ENCODE measurements at regions not wholly inside any gene's neighbourhood (a gene's known extent, or its start where the extent isn't known, plus 50 kb on each side); places are given as distances from the start of the nearest gene placed in this dataset.

DNA sequence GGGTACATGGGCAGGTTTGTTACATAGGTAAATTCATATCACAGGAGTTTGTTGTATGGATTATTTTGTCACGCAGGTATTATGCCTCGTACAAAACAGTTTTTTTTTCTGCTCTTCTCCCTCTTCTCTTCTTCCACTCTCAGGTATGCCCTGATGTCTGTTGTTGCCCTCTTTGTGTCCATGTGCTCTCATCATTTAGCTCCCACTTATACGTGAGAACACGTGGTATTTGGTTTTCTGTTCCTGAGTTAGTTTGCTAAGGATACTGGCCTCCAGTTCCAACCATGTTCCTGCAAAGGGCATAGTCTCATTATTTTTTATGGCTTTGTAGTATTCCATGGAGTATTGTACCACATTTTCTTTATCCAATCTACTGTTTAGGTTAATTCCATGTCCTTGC is 65.7 kb downstream of the UNC5CL start:
- DNase-seq = peak; percentile 48

DNA sequence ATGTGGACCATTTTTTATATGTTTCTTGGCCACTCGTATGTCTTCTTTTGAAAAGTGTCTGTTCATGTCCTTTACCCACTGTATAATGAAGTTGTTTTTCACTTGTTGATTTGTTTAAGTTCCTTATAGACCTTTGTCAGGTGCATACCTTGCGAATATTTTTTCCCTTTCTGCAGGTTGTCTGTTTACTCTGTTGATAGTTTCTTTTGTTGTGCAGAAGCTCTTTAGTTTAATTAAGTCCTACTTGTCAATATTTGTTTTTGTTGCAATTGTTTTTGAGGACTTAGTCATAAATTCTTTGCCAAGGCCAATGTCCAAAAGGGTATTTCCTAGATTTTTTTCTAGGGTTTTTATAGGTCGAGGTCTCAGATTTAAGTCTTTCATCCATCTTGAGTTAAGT is 66.2 kb downstream of the UNC5CL start:
- peak; percentile 71 for DNase-seq

DNA sequence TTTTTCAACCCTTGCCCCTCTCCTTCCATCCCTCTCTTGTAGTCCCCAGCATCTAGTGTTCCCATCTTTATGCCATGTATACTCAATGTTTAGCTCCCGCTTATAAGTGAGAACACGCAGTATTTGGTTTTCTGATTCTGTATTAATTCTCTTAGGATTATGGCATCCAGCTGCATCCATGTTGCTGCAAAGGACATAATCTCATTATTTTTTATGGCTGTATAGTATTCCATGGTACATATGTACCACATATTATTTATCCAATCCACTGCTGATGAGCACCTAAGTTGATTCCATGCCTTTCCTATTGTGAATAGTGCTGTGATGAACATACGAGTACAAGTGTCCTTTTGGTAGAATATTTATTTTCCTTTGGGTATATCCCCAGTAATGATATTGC is 66.8 kb downstream of the UNC5CL start:
- no peak for DNase-seq

DNA sequence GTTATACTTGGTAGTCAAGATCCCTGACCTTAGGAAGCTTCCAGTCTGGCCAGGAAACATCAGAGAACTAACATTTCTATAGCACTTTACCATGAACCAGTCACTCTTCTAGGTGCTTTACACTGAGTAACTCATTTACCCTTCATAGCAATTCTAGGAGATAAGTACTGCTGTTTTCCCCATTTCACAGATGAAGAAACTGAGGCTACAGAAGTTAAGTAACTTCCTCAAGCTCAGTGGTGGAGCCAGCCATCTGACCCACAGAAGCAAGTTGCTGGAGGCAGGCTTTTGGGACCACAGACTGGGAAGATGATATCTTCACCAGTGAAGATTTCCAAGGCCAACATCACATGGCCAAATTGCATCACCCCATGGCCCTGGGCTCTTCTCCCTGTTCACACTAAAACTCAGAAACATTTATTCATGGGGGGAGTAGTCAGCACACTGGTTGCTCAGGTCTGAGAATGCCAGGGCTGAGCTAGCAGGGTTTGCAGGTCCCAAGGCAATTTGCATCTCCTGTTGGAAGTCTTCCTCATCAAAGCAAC is 70.3 kb downstream of the UNC5CL start:
- no peak for DNase-seq

DNA sequence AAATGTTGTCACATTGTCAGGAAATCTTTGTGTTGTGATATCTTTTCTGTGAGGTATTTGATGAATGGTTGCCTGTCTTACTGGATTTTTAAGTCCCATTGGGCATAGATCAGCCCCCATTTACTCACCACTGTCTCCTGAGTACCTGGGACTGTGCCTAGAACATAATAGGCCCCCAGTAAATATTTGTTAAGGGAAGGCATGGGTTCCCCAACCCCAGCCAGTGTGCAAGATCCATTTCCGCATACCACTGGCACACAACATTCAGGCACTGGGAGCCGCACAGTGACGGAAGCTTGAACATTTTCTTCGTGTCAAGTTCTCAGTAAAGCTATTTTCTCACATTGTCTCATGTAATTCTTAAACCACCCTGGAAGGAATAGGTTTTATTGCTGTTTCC is 72.2 kb downstream of the UNC5CL start:
- DNase-seq = no peak

DNA sequence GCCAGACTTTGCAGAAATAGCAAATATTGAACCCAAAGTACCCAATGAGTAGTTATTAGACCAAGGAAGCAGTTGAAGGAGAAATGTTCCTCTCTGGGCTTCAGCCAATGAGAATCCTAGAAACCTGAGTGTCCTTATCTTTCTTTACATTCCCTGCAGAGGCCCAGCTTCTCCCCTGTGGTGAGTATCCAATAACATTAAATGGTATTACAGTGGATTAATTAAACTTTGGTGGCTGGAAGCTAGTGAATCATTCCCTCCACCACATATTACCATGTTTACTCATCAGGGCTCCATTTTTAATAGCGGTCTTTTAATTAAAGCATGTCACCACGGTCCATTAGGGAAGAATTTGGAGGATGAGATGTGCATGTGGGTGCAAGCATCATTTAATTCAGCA is 74.0 kb downstream of the UNC5CL start:
- DNase-seq = no peak

DNA sequence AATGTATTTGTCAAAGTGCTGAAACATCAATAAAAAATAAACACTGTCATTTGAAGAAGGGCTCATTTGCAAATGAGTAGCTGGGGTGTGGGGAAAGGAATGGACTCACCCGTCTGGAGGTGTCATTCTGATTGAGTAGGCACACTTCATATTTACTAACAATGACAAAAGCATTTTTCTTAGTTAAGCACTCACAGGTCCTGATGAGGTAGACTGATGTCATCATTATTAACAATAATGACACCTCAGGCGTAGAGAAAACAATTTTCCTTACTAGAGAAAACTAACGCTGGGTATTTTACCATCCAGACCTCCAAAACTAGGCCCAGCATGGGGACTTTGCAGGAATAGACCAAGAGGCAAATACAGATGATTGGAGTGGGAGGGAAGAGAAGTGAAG is 76.0 kb downstream of the UNC5CL start:
- peak; percentile 24 for DNase-seq

DNA sequence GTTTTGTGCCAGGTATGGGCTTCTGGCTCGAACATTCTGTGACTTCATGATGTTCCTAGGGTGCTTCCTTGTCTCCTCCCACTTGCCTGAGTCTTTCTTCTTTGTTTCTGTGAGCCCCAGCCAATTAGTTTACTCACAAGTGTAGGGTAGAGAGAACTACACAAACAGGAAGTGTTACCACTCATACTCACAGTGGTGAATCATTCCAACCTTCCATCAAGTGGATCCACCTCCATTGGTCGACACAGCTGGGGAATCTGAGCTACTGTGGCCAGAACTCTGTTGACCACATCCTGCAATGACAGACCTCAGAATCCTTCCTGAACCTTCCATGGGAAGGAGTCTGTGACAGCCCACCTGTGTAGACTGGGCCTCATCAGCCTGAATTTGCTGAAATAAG is 76.8 kb downstream of the UNC5CL start:
- DNase-seq = peak; percentile 94

DNA sequence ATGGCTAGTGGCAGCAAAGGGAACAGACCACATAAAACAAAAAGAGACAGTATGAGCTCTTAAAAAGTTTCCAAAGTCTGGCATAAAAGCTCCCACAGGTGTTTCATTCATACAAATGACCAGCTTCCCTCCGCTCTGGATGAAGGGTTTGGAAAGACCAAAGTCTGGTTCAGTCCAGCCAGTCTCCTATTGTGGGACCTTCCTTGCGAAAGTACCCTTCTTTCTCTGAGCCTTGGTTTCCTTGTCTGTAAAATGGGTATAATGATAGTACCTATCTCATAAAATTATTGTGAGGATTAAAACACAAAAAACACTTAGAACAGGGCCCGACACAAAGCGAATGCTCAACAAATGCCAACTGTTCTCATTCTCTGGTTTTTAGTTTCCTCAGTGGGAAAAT is 77.2 kb downstream of the UNC5CL start:
- no peak for DNase-seq

DNA sequence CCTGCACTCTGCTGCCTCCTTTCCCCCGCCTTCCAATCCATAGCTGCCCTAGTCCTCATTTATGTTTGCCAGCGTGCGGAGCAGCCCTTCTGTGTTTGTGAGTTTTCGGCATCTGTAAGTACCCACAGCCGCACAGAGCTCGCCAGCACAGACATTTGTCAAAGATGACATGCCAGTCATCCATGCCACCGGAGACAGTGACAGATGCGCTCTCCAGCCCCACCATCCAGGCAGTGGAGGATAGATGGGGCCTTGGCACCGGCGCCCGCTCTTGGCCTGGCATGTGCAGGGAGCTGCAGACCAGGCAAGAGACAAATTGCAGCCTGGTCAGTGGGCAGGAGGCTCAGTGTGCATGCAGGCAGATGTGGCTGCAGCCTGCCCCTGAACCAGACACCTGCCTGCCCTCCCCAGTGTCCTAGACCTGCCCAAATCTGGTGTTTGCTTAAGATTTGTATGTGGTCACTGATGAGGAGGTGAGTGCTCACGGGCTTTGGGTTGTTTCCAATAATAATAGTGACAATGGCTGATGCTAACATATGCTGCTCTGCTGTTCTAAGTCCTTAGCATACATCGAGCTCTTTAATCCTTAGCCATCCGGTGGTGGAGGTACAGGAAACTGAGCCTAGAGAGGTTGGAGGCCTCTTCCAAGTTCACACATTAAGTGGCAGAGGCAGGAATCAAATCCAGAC is 78.1 kb downstream of the UNC5CL start:
- peak; percentile 72 for DNase-seq

DNA sequence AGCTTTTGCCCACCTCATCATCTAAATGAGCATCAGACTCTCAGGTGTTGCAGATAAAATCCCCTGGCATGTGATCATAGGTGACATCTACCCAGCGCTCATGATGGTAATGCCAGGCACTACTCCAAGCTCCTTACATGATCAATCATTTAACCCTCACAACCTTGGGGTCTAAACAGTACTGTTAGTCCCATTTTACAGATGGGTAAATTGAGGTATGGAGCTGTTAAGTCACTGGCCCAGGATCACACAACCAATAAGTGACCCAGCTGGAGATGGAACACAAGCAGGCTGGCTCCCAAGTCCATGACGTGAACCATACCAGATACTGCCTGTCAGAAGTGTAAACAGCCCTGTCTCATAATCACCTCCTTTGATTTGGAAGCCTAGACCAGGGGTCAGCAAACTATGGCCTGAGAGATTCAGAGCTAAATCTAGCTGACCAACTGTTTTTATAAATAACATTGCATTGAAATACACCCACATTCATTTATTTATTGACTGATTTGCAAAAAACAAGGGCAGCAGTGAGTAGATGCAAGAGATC is 79.2 kb downstream of the UNC5CL start:
- no peak for DNase-seq

DNA sequence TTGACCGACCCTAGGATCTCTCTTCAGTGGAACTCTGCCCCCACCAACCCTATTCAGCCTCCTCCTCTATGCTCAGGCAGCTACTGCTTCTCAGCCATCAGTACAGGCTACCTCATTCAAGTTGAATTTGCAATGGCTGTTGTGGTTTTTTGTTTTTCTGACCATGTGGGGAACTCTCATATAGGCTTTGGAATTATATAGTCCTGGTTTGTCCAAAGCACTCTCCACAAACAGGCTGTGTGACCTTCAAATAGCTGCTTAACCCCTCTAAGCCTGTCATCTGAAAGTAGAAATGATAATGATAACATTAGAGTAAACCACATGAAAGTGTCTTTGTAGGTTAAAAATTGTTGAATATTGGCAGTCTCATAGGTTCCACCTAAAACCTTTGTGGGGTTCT is 80.3 kb downstream of the UNC5CL start:
- DNase-seq = no peak

DNA sequence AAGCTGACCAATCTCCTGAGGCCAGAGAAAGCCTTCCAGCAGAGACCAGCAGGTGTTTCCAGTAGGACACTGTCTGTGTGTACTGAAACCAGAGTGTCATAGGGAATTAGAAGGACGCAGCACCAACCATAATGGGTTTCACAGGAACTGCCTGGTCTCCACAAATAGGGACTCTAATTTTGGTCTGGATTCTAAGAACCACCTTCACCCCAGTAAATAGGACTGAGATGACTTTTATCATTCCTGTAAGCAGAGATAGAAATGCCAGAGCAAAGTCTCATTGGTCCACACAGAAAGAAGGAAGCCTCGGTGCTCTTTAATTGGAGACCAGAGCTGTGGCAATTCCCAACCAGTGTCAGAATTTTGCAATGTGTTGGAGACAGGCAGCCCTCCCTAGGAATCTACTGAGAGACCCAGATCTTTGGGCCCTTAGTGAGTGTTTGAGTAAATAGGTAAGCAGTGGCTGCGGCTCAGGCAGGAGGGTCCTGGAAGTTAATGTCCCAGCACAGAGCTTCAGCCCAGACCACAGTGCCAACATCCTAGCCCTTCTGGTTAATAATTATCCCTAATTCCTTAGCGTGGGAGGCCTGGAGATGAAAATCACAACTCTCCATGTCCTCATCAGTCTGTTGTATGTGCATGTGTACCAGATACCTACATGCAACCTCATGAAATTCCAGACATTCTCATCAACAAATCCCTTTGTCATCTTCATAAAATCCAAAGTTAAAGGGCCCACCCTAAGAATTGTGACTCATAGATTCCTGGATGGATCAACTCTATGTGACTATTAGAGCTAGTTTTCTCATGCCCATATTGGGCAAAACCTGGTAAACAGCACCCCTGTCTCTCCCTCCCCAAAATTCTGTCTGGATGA is 81.2 kb downstream of the UNC5CL start:
- DNase-seq = peak; percentile 75

DNA sequence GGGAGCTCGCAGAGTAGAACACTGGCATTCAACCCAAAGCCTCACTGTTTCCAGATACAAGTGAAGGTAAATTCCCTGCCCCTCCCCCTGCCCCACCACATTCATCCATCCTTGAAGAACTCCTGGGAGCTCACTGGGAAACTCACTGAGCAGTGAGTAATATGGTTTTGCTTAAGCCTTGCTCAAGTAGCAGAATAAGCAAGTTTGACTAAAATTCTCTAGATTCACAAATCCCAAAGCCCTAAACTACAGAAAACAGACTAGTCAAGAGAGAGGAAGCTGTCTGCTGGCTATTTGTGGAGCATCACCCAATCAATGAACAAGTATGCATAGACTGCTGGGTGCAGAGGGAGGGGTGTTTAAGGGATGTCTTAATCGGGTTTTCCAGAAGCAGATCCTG is 82.1 kb downstream of the UNC5CL start:
- DNase-seq = peak; percentile 41

DNA sequence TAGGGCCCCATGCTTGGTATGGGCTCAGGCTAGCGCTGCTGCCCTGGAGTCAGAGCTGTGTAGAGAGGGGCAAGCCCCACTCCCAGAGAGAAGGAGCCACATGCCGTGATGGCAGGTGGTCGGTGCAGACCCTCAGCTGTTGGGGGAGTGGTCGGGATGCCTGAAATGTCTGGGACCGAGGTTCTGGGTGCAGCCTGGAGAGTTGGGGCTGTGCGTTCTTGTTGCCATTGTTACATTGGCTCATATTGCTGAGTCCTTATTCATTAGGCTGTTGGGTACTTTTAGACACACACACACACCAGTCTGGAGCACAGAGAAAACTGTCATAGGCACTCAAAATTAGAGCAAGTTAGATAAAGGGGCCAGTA is 83.9 kb downstream of the UNC5CL start:
- DNase-seq = no peak

DNA sequence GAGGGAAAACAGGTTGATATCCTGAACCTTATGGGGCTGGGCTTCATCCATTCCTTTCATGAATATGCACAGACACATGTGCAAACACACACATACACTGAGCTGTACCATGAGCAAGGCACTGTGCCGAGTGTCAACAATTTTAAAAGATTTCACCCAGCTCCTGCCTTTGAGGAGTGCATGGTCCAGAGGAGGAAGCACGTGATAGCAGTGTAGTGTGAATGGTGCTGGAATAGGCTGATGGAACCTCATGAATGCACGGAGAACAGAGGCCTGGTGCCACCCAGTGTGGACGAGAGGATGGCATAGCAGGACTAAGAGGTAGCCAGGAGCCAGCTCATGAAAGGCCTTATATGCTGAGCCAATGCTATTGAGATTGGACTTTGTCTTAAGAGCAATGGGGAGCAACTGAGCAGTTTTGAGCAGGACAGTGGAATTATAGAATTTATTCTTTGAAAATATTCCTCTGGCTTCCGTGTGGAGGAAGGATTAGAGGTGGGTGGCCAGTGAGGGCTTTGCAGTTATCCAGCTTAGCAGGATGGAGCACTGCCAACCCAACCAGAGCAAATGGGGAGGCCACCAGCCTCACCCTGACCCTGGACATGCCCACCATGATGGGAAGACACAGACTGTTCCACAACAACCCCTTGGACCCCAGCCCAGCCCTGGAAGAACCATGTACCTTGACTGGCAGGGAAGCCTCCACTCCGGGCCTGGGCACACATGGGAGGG is 84.4 kb downstream of the UNC5CL start:
- DNase-seq = no peak

DNA sequence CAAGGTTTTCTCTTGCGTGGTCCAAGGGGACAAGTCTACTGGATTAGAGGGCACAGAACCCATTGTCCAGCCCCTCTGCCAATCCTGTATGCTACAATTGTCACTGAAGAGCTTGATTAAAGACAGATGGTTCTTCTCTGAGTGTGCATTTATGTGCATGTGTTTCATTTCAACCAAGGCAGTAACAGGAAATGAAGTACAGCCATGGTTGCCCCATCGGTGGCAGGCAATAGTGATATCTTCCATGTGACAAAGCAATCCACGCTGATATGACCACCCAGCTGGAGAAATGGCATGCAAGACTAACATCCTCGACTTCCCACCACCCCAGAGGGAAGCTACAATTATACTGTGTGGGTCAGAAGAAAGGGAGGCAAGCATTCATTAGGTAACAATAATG is 85.5 kb downstream of the UNC5CL start:
- peak; percentile 20 for DNase-seq

DNA sequence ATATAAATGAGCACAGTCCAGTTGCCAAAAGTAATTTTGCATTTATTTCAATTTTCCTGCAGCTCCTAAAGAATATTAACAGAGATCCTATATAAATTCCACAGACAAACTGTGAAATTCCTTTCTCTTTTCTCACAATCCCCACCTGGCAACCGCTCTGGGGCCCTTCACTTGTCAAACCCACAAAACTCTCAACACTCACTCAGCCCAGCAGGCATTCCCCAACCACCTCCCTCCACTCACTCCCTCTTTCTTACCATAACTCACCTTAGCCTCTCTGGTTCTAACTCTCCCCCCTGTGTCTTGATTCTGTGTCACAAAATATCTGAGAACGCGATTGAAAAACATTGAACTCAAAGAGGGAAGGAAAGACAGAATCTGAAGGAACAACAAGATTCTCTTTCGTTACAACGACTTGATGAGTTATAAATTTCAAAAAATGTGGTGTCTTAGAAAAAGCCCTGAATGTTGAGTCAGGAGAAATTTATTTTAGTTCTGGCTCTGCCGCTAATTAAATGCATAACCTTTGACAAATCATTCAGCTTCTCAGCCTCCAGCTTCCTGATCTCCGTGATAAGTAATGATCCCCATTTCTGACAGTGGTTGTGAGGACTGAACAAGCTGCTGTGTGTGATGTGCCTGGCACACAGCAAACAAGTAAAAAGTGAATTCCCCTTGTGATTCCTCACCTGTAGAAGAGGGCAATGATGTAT is 87.9 kb downstream of the UNC5CL start:
- no peak for DNase-seq

DNA sequence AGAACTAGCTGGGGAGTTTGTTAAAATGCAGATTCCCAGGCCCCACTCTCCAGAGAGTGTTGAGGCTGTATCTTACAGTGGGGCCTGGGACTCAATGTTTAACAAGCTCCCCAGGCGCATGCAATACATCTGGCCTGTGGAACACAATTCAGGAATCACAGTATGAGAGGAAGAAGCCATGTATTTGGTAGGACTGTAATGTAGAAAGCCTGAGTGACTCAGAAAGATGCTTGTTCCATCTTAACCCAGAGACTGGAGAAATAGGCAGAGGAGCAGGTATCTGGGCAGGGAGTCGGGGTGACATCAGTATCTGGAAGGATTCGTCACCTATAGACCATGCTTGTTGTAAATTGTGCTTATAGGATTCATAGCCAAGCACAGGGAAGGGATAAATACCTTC is 90.5 kb downstream of the UNC5CL start:
- DNase-seq = no peak

DNA sequence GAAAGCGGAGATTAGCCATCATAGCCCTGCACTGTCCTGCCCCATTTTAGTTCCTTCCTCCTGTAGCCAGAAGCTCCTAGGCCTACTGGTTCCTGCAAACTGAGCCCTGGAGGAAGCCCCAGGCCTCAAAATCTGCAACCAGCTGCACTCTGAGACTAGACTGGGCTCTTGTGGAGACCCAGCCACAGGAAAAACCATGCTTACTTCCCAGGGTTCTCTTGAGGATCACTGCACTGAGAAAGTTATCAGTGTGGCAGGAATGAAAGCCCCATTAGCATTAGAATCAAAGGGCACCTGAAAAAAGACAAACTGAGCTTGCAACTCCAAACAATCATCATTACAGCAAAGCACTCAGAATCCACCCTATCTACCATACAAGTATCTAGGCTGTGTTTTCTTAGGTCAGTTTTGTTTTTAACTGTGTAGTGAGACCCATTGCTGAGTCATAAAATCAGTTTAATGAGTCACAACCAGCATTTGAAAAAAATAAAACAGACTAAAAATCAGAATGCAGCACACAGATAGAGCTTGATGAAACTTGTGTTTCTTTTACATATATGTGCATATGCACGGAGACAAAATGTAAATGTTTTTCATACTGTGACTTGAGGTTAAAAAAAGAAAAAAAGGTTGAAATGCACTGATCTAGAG is 91.0 kb downstream of the UNC5CL start:
- peak; percentile 33 for DNase-seq

DNA sequence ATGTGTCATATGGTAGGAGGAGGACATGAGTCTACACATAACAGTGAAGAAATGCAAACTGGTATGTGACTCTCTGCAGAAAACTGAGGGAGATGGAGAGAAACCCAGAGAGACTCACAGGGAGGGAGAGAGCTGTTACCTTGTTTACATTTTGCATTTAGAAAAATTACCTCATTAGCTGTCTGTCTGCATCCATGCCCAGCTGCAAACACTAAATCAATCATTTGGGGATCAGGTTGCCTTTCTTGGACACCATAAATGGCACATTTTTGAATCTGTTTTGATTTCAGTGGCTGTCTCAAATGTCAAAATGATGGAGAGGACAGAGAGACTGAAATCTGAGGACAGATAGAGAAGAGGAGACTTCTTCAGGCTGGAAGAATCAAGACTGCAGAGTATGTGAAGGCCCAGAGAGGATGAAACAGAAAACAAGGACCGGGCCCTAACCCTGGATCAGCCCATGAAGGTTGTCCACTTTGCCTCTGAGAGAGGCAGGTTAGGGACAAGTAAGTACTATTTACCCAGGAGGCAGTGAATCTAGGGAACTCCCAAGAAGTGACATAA is 92.2 kb downstream of the UNC5CL start:
- no peak for DNase-seq

DNA sequence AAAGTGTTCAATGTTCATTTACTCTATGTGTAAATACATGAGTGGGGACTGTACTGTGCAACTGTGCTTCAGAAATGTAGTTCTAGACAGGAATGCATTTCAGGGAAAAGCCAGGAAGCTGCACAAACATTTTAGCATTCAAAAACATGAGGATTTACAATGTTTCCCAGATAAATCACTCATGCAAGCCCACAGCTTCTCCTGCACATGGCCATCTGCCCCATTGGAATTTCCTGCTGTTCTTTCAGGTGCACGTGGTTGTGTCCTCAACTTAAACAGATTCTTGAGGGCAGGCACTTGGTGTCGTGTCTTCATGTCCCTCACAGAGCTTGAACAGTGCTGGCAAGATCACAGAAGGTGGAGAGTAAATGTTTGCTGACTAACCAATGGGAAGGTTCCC is 101.5 kb downstream of the UNC5CL start:
- DNase-seq = no peak
